ENCODE measurements at regions not wholly inside any gene's neighbourhood (a gene's known extent, or its start where the extent isn't known, plus 50 kb on each side); places are given as distances from the start of the nearest gene placed in this dataset.

DNA sequence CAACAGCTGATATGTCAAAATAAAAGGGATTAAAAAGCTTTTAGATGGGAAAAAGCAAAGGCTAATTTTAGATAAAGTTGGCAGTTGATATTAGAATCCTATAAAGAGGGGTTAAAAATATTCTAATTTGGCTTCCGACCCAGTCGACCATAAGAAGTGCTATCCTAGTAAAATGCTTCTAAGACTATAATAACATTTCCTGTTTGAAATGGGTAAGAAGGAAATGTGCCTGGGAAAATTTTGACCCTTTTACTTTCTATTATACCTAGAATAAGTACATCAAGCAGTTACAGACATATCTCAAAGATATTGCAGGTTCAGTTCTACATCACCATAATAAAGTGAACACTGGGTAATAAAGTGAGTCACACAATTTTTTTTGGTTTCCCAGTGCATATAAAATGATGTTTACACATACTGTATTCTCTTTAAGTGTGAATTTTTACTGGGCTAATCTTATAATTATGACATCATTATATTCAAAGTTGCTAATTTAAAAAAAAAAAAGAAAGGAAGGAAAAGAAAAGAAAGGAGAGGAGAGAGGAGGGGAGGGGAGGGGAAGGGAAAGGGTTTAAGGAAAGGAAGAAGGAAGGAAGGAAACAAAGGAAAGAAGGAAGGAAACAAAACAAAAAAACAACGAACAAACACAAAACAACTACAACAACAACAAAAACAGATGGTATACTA, 308.2 kb upstream of the NR5A2 start:
- TF ChIP-seq, protein P1, sequence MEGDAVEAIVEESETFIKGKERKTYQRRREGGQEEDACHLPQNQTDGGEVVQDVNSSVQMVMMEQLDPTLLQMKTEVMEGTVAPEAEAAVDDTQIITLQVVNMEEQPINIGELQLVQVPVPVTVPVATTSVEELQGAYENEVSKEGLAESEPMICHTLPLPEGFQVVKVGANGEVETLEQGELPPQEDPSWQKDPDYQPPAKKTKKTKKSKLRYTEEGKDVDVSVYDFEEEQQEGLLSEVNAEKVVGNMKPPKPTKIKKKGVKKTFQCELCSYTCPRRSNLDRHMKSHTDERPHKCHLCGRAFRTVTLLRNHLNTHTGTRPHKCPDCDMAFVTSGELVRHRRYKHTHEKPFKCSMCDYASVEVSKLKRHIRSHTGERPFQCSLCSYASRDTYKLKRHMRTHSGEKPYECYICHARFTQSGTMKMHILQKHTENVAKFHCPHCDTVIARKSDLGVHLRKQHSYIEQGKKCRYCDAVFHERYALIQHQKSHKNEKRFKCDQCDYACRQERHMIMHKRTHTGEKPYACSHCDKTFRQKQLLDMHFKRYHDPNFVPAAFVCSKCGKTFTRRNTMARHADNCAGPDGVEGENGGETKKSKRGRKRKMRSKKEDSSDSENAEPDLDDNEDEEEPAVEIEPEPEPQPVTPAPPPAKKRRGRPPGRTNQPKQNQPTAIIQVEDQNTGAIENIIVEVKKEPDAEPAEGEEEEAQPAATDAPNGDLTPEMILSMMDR (IDR thresholded peaks at IDR 0.05; ENCODE audit: insufficient read depth, low read length, poor library complexity, severe bottlenecking) = no peak
- no peak for TF ChIP-seq EZH2phosphoT487 (conservative IDR thresholded peaks at IDR 0.05; ENCODE audit: low read length)
